HepG2 (cell line): ENCODE measurements at regions not wholly inside any gene's neighbourhood (a gene's known extent, or its start where the extent isn't known, plus 50 kb on each side); places are given as distances from the start of the nearest gene placed in this dataset.

ENCODE experiments used
- ATAC-seq: fragments of 200-7000 bp; cut with Tn5 transposase; 3 replicates; pipeline ENCODE4 v1.9.1; 2020; ENCODE audit warnings: mild to moderate bottlenecking, moderate library complexity
- BruUV-seq: library from RNA; stranded (reverse); fragments of 400-500 nt; replicated peaks from 2 replicates; lab custom pipeline; 2021; lab: Mats Ljungman, UMichigan
- CTCF ChIA-PET: fragments of 300-600 bp; formaldehyde crosslinking; extraction: SDS; loops from one replicate; lab custom pipeline; 2021; ENCODE audit warnings: low total read pairs, inconsistent platforms, low intra/inter-chr PET ratio; lab: Yijun Ruan, JAX
- POLR2A ChIA-PET: fragments of 350-600 bp; sonication (Branson Sonifier 250); formaldehyde crosslinking; loops from one replicate; lab custom pipeline; 2020; ENCODE audit warnings: antibody characterized with exemption, inconsistent platforms; lab: Yijun Ruan, JAX
- DNase-seq: peaks from one replicate; pipeline ENCODE4 v3.0.0-alpha.2; 2015; ENCODE audit warnings: low spot score
- FAIRE-seq: peaks from 3 replicates; lab custom pipeline; 2011; peaks lifted over from hg19 to GRCh38; lab: Jason Lieb, UNC
- H2AFZ ChIP-seq: one replicate; pipeline ENCODE4 v1.6.1; 2011; ENCODE audit warnings: low read length, inconsistent platforms
- H3K27ac ChIP-seq: fragments of 300-600 bp; 3 replicates; pipeline ENCODE4 v1.8.0; 2011; ENCODE audit warnings: mixed run types, mild to moderate bottlenecking, mixed read lengths, low read length, inconsistent platforms; ENCODE audit not compliant: insufficient read depth; ENCODE audit errors: extremely low read length
- H3K27me3 ChIP-seq, 2 experiments: fragments of 200-600 bp in 1 of 2; 2 replicates in 1 of 2; 3 replicates in 1 of 2; pipeline versions ENCODE4 v1.6.0 to v1.8.0; 2011; ENCODE audit warnings: low read length in 2 of 2, mild to moderate bottlenecking in 2 of 2, moderate library complexity in 2 of 2, inconsistent platforms in 1 of 2; ENCODE audit not compliant: insufficient read depth in 2 of 2, control insufficient read depth in 1 of 2
- H3K36me3 ChIP-seq, 2 experiments: fragments of 200-600 bp in 1 of 2; replicated peaks in 1 of 2; 2 replicates in 1 of 2; 3 replicates in 1 of 2; pipeline versions ENCODE4 v1.5.1 to v1.8.0; 2011; ENCODE audit warnings: low read length in 2 of 2, inconsistent platforms in 1 of 2; ENCODE audit not compliant: insufficient read depth in 2 of 2, control insufficient read depth in 1 of 2
- H3K4me1 ChIP-seq: 2 replicates; pipeline ENCODE4 v1.5.1; 2012; ENCODE audit warnings: low read length, inconsistent platforms; ENCODE audit not compliant: insufficient read depth
- H3K4me2 ChIP-seq: 2 replicates; pipeline ENCODE4 v1.6.0; 2011; ENCODE audit warnings: low read depth, low read length, inconsistent platforms
- H3K4me3 ChIP-seq, 3 experiments: fragments of 200-600 bp in 1 of 3; sonication (generic), shearing (Covaris generic) in 1 of 3; replicated peaks in 1 of 3; 2 replicates each; pipeline ENCODE4 v1.5.1; 2011 to 2016; ENCODE audit warnings: low read length in 3 of 3, inconsistent platforms in 2 of 3, low read depth in 2 of 3, mild to moderate bottlenecking in 2 of 3, control low read depth in 1 of 3, mixed read lengths in 1 of 3; ENCODE audit not compliant: insufficient read depth in 1 of 3
- H3K79me2 ChIP-seq: one replicate; pipeline ENCODE4 v1.6.1; 2011; ENCODE audit warnings: low read length, inconsistent platforms; ENCODE audit not compliant: insufficient read depth
- H3K9ac ChIP-seq: 2 replicates; pipeline ENCODE4 v1.6.0; 2011; ENCODE audit warnings: mild to moderate bottlenecking, low read depth, low read length, inconsistent platforms; ENCODE audit not compliant: insufficient read depth
- H3K9me3 ChIP-seq: 2 replicates; pipeline ENCODE4 v1.5.1; 2012; ENCODE audit warnings: mild to moderate bottlenecking, low read length
- H4K20me1 ChIP-seq: 2 replicates; pipeline ENCODE4 v1.6.0; 2011; ENCODE audit warnings: inconsistent platforms, mild to moderate bottlenecking, low read length, moderate library complexity; ENCODE audit not compliant: insufficient read depth
- GATAD2A ChIP-seq: IDR thresholded peaks from 2 replicates; pipeline ENCODE4 v1.6.1; 2016
- ISX ChIP-seq: sonication (generic); formaldehyde crosslinking; conservative IDR thresholded peaks from 2 replicates; pipeline ENCODE4 v1.5.0; 2020; ENCODE audit warnings: missing genetic modification reagents
- MAFK ChIP-seq, 2 experiments: IDR thresholded peaks in 1 of 2; conservative IDR thresholded peaks in 1 of 2; 2 replicates each; pipeline ENCODE4 v1.6.1; 2011; ENCODE audit warnings: improper control_type of control experiment in 2 of 2, low read length in 2 of 2
- SMAD9 ChIP-seq: sonication (generic); formaldehyde crosslinking; IDR thresholded peaks from 2 replicates; pipeline ENCODE4 v1.5.1; 2020; ENCODE audit warnings: mild to moderate bottlenecking, missing genetic modification reagents
- TGIF2 ChIP-seq: IDR thresholded peaks from 2 replicates; pipeline ENCODE4 v1.6.1; 2016; ENCODE audit warnings: control low read depth, missing compliant biosample characterization
- ZFP36L1 ChIP-seq: sonication (generic); formaldehyde crosslinking; IDR thresholded peaks from 2 replicates; pipeline ENCODE4 v1.8.0; 2022; ENCODE audit warnings: mild to moderate bottlenecking, missing genetic modification reagents, moderate library complexity
- ZNF839 ChIP-seq: sonication (generic); formaldehyde crosslinking; IDR thresholded peaks from 2 replicates; pipeline ENCODE4 v1.4.0; 2020; ENCODE audit warnings: missing genetic modification reagents, mild to moderate bottlenecking, borderline replicate concordance
- WGBS: methylation state at CpG from one replicate; pipeline ENCODE4 v1.1.6; 2017; ENCODE audit warnings: low lambda C conversion rate; 5-methylcytosine and 5-hydroxymethylcytosine counted together
- in situ Hi-C: cut with HindIII; loops from 2 replicates; pipeline ENCODE4 v1.10.0; 2017; ENCODE audit warnings: low pct_unique_long_range_greater_than_20kb; ENCODE audit not compliant: extremely low pct_ligation_motif_present
- intact Hi-C: fragments of 100-400 bp; cut with micrococcal nuclease; formaldehyde crosslinking; loops from one replicate; pipeline ENCODE4 v1.10.0; 2022; ENCODE audit not compliant: unreplicated experiment
- TF ChIP-seq, protein P1 (sequence below): sonication (generic); formaldehyde crosslinking; IDR thresholded peaks from 2 replicates; pipeline ENCODE4 v1.4.0; 2020; ENCODE audit warnings: missing genetic modification reagents

DNA sequence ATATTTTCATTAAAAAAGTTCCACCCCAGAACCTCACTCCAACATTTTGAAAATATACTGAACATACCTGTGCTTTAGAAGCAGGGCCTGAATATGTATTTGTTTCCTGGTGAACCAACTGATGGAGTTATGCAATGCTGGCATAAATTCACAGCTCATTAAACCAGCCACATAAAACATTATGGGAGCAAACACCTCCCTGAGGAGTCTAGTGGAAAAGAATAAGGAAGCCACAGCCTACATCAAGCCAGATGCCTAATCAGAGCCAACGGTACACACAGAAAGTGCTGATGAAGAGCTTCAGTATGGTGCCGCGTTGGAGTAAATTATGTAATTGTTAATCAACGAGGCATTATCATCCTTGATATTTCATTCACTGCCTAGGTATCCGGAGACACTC is 199.5 kb downstream of the AJAP1 start:
- in situ Hi-C loops (no loop called here), intact Hi-C loops (no loop called here)
- H3K9me3 ChIP-seq: peaks cover 12% of the 10 kb centered on the region
- no peak for DNase-seq
- ChIA-PET POLR2A (no interaction called here), CTCF (no interaction called here)
- H3K9ac ChIP-seq: no peak overlapping the region
- WGBS: 49% methylated on average over 5 of the region's 5 CpGs
- H3K79me2 ChIP-seq: no peaks in the 10 kb centered on the region
- FAIRE-seq: no peak
- no peak overlapping the region for H3K4me3 ChIP-seq
- H3K27ac ChIP-seq: no peak overlapping the region
- no peaks in the 10 kb centered on the region for H3K36me3 ChIP-seq
- no peak for ATAC-seq
- no peak overlapping the region for H3K4me2 ChIP-seq
- no peaks in the 10 kb centered on the region for H3K4me1 ChIP-seq
- TF ChIP-seq ZNF839 (CRISPR knock-in tag) (no peak), TGIF2 (no peak), SMAD9 (CRISPR knock-in tag) (no peak), GATAD2A (CRISPR knock-in tag) (no peak), ISX (no peak)
- TF ChIP-seq, protein P1, sequence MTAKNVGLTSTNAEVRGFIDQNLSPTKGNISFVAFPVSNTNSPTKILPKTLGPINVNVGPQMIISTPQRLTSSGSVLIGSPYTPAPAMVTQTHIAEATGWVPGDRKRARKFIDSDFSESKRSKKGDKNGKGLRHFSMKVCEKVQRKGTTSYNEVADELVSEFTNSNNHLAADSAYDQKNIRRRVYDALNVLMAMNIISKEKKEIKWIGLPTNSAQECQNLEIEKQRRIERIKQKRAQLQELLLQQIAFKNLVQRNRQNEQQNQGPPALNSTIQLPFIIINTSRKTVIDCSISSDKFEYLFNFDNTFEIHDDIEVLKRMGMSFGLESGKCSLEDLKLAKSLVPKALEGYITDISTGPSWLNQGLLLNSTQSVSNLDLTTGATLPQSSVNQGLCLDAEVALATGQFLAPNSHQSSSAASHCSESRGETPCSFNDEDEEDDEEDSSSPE (CRISPR knock-in tag): no peak
- H2AFZ ChIP-seq: no peak overlapping the region
- no peaks in the 10 kb centered on the region for H4K20me1 ChIP-seq
- BruUV-seq: no TSS peak
- H3K27me3 ChIP-seq: no peaks in the 10 kb centered on the region; a peak in 1 of 5 replicates

DNA sequence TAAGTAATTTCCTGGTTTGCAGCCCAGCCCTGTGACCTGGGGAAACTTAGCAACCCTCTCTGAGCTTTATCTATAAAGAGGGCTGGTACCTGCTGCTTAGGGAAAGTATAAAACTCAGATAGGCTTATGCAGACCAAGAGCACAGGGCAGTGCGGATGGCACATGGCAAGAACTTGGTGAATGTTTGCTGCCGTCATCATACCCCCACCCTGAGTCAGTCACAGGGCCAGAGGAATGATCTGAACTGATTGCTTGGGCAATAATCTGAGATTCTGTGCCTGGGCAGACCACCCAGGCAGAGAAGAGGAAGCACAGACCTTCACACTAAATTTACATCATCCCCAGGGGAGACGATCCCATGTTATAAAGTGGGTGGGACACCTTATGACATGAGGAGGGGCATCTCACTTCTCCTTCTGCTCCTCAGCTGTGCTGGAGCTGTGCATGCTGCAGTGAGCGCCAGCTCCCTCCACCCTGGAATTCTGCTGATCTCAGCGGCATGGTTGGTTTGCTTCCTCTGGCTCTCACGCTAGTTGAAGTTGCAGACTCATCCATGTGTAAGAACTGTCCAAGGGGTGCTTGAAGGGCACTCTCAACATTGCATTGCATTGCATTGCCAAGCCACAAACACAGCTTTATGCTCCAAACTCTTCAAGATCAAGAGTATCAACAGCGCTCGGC is 197.1 kb downstream of the AJAP1 start:
- intact Hi-C loops (no loop called here), in situ Hi-C loops (no loop called here)
- no peaks in the 10 kb centered on the region for H4K20me1 ChIP-seq
- H3K79me2 ChIP-seq: no peaks in the 10 kb centered on the region
- peaks cover 5% of the 10 kb centered on the region; the same call in 1 of the 2 replicates for H3K9me3 ChIP-seq
- CTCF ChIA-PET: no interaction called here
- no peak overlapping the region for H3K9ac ChIP-seq
- DNase-seq: no peak
- TF ChIP-seq MAFK (conservative IDR thresholded peaks at IDR 0.05 in 1 of 2, IDR thresholded peaks at IDR 0.05 in 1 of 2; ENCODE audit: low read length in 2 of 2): peak; percentile 9 to 14; a peak in 1 of 4 replicates
- TF ChIP-seq ZFP36L1 (CRISPR knock-in tag): no peak
- TF ChIP-seq, all 625 proteins: peak for 1
- ATAC-seq: no peak
- no peaks in the 10 kb centered on the region for H3K36me3 ChIP-seq
- H3K4me3 ChIP-seq: no peak overlapping the region
- 22% methylated on average over 5 of the region's 8 CpGs for WGBS
- no TSS peak for BruUV-seq
- POLR2A ChIA-PET: no interaction called here
- FAIRE-seq: no peak
- H3K27me3 ChIP-seq: no peaks in the 10 kb centered on the region; a peak in 2 of 5 replicates
- no peaks in the 10 kb centered on the region for H3K4me1 ChIP-seq
- H2AFZ ChIP-seq: no peak overlapping the region
- H3K4me2 ChIP-seq: no peak overlapping the region
- no peak overlapping the region for H3K27ac ChIP-seq
